SK-N-SH (cell line): ENCODE measurements at regions not wholly inside any gene's neighbourhood (a gene's known extent, or its start where the extent isn't known, plus 50 kb on each side); places are given as distances from the start of the nearest gene placed in this dataset.

Experiments used
- CTCF ChIA-PET: fragments of 300-600, 350-600 bp; formaldehyde crosslinking; extraction: SDS; loops from one replicate; lab custom pipeline; 2021; lab: Yijun Ruan, JAX
- POLR2A ChIA-PET: fragments of 350-600 bp; sonication (Branson Sonifier 250); formaldehyde crosslinking; extraction: SDS; loops from one replicate; lab custom pipeline; 2020; ENCODE audit warnings: antibody characterized with exemption, inconsistent platforms; lab: Yijun Ruan, JAX
- DNase-seq: peaks from one replicate; pipeline ENCODE4 v3.0.0; 2012
- H2AFZ ChIP-seq: fragments of 200-600 bp; sonication (generic); 2 replicates; pipeline ENCODE4 v1.8.1; 2016; ENCODE audit warnings: antibody characterized with exemption, mild to moderate bottlenecking, low read depth
- H3F3A ChIP-seq: fragments of 200-600 bp; sonication (generic); replicated peaks from 2 replicates; pipeline ENCODE3; 2016; ENCODE audit warnings: antibody characterized with exemption, mild to moderate bottlenecking; ENCODE audit not compliant: insufficient read depth
- H3K27ac ChIP-seq, 2 experiments: fragments of 200-500 bp in 1 of 2; fragments of 200-600 bp in 1 of 2; sonication (Bioruptor generic) in 1 of 2; sonication (generic), shearing (Covaris generic) in 1 of 2; 2 replicates each; pipeline versions ENCODE4 v1.5.1 to v1.6.1; 2014 to 2016; ENCODE audit warnings: low read depth in 2 of 2, inconsistent platforms in 1 of 2, low read length in 1 of 2, mild to moderate bottlenecking in 1 of 2, mixed read lengths in 1 of 2
- H3K27me3 ChIP-seq: fragments of 200-600 bp; sonication (generic), shearing (Covaris generic); 2 replicates; pipeline ENCODE4 v1.6.1; 2016; ENCODE audit warnings: mixed run types; ENCODE audit not compliant: insufficient read depth
- H3K36me3 ChIP-seq, 2 experiments: fragments of 200-500 bp in 1 of 2; fragments of 200-600 bp in 1 of 2; sonication (Bioruptor generic) in 1 of 2; sonication (generic) in 1 of 2; replicated peaks in 1 of 2; 2 replicates each; pipeline versions ENCODE3 to v1.5.1; 2014 to 2016; ENCODE audit warnings: low read length in 1 of 2, mild to moderate bottlenecking in 1 of 2; ENCODE audit not compliant: insufficient read depth in 2 of 2, control insufficient read depth in 1 of 2
- H3K4me1 ChIP-seq, 2 experiments: fragments of 200-500 bp in 1 of 2; fragments of 200-600 bp in 1 of 2; sonication (Bioruptor generic) in 1 of 2; sonication (generic), shearing (Covaris generic) in 1 of 2; 2 replicates each; pipeline versions ENCODE4 v1.5.1 to v1.6.1; 2014 to 2016; ENCODE audit warnings: low read depth in 1 of 2, low read length in 1 of 2, mixed run types in 1 of 2; ENCODE audit not compliant: insufficient read depth in 2 of 2, control insufficient read depth in 1 of 2
- H3K4me2 ChIP-seq: fragments of 200-600 bp; sonication (generic), shearing (Covaris generic); 2 replicates; pipeline ENCODE4 v1.6.1; 2017; ENCODE audit warnings: mixed run types
- H3K4me3 ChIP-seq, 2 experiments: fragments of 200-500 bp in 1 of 2; fragments of 200-600 bp in 1 of 2; sonication (Bioruptor generic) in 1 of 2; sonication (generic), shearing (Covaris generic) in 1 of 2; 2 replicates each; pipeline versions ENCODE4 v1.5.1 to v1.8.1; 2014 to 2016; ENCODE audit warnings: low read depth in 2 of 2, inconsistent platforms in 1 of 2, low read length in 1 of 2, mild to moderate bottlenecking in 1 of 2, mixed read lengths in 1 of 2, moderate library complexity in 1 of 2
- H3K79me2 ChIP-seq: fragments of 200-600 bp; sonication (generic); 2 replicates; pipeline ENCODE4 v1.8.1; 2017; ENCODE audit warnings: mild to moderate bottlenecking; ENCODE audit not compliant: insufficient read depth
- H3K9ac ChIP-seq: fragments of 200-600 bp; sonication (generic); 2 replicates; pipeline ENCODE4 v1.6.1; 2017; ENCODE audit warnings: mixed run types
- H3K9me2 ChIP-seq: fragments of 200-600 bp; sonication (generic); 2 replicates; pipeline ENCODE4 v1.6.1; 2017; ENCODE audit warnings: mixed run types
- H3K9me3 ChIP-seq: fragments of 200-600 bp; sonication (generic); 2 replicates; pipeline ENCODE4 v1.6.1; 2017; ENCODE audit warnings: mixed run types, mild to moderate bottlenecking, moderate library complexity
- H4K20me1 ChIP-seq: fragments of 200-600 bp; sonication (generic); 2 replicates; pipeline ENCODE4 v1.6.1; 2017; ENCODE audit warnings: mild to moderate bottlenecking, mixed run types; ENCODE audit not compliant: insufficient read depth
- CHD2 ChIP-seq: fragments of 150-350 bp; IDR thresholded peaks from 2 replicates; pipeline ENCODE4 v1.6.1; 2018; ENCODE audit warnings: low read length; ENCODE audit not compliant: partially characterized antibody
- FOXJ3 ChIP-seq: sonication (generic); formaldehyde crosslinking; IDR thresholded peaks from 2 replicates; pipeline ENCODE4 v1.5.1; 2020; ENCODE audit warnings: mild to moderate bottlenecking, missing genetic modification reagents
- GABPA ChIP-seq: IDR thresholded peaks from 2 replicates; pipeline ENCODE4 v1.4.0; 2012; ENCODE audit warnings: low read depth, mild to moderate bottlenecking
- MEF2A ChIP-seq: IDR thresholded peaks from 2 replicates; pipeline ENCODE4 v1.4.0; 2012; ENCODE audit warnings: low read depth, borderline replicate concordance
- NFIC ChIP-seq: IDR thresholded peaks from 2 replicates; pipeline ENCODE4 v1.4.0; 2012; ENCODE audit warnings: borderline replicate concordance
- NRF1 ChIP-seq: IDR thresholded peaks from 2 replicates; pipeline ENCODE4 v1.6.1; 2012; ENCODE audit warnings: low read depth, mild to moderate bottlenecking, low read length
- RAD21 ChIP-seq: IDR thresholded peaks from 2 replicates; pipeline ENCODE4 v1.6.1; 2012; ENCODE audit warnings: mild to moderate bottlenecking, low read length
- RFX5 ChIP-seq: IDR thresholded peaks from 2 replicates; pipeline ENCODE4 v1.6.1; 2012; ENCODE audit warnings: mild to moderate bottlenecking, improper control_type of control experiment, low read length
- SIN3A ChIP-seq: IDR thresholded peaks from 2 replicates; pipeline ENCODE4 v1.6.1; 2012; ENCODE audit warnings: low read depth, mild to moderate bottlenecking, low read length, moderate library complexity, borderline replicate concordance
- SMC3 ChIP-seq: IDR thresholded peaks from 2 replicates; pipeline ENCODE4 v1.6.1; 2012; ENCODE audit warnings: low read depth, low read length, improper control_type of control experiment
- TAF1 ChIP-seq: IDR thresholded peaks from 2 replicates; pipeline ENCODE4 v1.6.1; 2012; ENCODE audit warnings: low read depth, mild to moderate bottlenecking, low read length, moderate library complexity, borderline replicate concordance
- TCF12 ChIP-seq: IDR thresholded peaks from 2 replicates; pipeline ENCODE4 v1.4.0; 2012
- WGBS: methylation state at CpG from one replicate; pipeline ENCODE4 v1.1.6; 2017; ENCODE audit warnings: low lambda C conversion rate; 5-methylcytosine and 5-hydroxymethylcytosine counted together
- TF ChIP-seq, protein P1 (sequence below): IDR thresholded peaks from 2 replicates; pipeline ENCODE4 v1.4.0; 2012; ENCODE audit warnings: low read depth, borderline replicate concordance
- TF ChIP-seq, protein P2 (sequence below): IDR thresholded peaks from 2 replicates; pipeline ENCODE4 v1.4.0; 2012; ENCODE audit warnings: low read depth, borderline replicate concordance
- TF ChIP-seq, protein P3 (sequence below): IDR thresholded peaks from 2 replicates; pipeline ENCODE4; 2012
- TF ChIP-seq, protein P4 (sequence below): fragments of 150-350 bp; IDR thresholded peaks from 2 replicates; pipeline ENCODE4 v1.6.1; 2016; ENCODE audit warnings: mild to moderate bottlenecking, low read depth, low read length

DNA sequence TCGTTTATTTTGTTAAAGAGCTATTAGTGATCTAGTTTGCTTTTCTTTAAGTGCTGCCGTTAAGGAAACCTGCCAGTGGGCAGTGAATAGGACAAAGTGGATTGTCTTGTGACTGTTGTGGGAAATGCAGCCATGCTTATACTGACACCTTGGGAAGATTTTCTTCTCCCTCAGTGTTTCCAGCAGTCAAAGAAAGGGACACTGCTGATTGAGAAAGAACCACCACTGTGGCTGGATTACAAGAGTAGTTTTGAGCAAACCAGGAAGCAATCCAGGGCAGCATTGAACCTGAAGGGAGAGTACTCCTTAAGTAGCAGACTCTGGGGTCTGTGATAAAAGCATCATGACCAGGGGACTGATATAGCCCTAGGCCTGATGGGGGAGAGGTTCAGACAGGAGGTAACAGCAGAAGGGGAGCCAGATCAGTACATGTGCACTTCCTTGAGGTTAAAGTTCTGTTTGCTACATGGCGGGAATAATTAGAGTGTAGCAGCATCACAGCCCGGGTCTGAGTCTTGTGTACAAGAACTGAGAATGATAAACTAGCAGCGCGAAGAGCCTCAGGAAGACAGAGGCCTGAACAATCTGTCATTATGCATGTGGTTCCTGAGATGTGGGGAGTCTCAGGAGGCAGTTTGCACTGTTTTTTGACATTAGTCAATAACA lies 167.8 kb downstream of the C11orf91 start:
- H3K4me1 ChIP-seq = peaks cover 0 to 21% of the 10 kb centered on the region in 2 experiments; a peak in 1 of 4 replicates
- peaks cover 7% of the 10 kb centered on the region; the same call in 1 of the 2 replicates for H4K20me1 ChIP-seq
- no peaks in the 10 kb centered on the region for H3K9me2 ChIP-seq
- H3K9me3 ChIP-seq = no peaks in the 10 kb centered on the region
- H3K79me2 ChIP-seq = peaks cover 78% of the 10 kb centered on the region
- peaks cover 49% of the 10 kb centered on the region for H3F3A ChIP-seq
- POLR2A ChIA-PET = no interaction called here
- H2AFZ ChIP-seq = no peak overlapping the region
- TF ChIP-seq TAF1 (no peak), SIN3A (no peak), NRF1 (no peak), MEF2A (no peak), FOXJ3 (no peak), RAD21 (no peak), RFX5 (no peak), SMC3 (no peak), NFIC (no peak), TCF12 (no peak), GABPA (no peak), CHD2 (no peak)
- TF ChIP-seq, protein P1, sequence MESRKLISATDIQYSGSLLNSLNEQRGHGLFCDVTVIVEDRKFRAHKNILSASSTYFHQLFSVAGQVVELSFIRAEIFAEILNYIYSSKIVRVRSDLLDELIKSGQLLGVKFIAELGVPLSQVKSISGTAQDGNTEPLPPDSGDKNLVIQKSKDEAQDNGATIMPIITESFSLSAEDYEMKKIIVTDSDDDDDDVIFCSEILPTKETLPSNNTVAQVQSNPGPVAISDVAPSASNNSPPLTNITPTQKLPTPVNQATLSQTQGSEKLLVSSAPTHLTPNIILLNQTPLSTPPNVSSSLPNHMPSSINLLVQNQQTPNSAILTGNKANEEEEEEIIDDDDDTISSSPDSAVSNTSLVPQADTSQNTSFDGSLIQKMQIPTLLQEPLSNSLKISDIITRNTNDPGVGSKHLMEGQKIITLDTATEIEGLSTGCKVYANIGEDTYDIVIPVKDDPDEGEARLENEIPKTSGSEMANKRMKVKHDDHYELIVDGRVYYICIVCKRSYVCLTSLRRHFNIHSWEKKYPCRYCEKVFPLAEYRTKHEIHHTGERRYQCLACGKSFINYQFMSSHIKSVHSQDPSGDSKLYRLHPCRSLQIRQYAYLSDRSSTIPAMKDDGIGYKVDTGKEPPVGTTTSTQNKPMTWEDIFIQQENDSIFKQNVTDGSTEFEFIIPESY = no peak
- TF ChIP-seq, protein P2, sequence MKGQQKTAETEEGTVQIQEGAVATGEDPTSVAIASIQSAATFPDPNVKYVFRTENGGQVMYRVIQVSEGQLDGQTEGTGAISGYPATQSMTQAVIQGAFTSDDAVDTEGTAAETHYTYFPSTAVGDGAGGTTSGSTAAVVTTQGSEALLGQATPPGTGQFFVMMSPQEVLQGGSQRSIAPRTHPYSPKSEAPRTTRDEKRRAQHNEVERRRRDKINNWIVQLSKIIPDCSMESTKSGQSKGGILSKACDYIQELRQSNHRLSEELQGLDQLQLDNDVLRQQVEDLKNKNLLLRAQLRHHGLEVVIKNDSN = no peak
- TF ChIP-seq, protein P3, sequence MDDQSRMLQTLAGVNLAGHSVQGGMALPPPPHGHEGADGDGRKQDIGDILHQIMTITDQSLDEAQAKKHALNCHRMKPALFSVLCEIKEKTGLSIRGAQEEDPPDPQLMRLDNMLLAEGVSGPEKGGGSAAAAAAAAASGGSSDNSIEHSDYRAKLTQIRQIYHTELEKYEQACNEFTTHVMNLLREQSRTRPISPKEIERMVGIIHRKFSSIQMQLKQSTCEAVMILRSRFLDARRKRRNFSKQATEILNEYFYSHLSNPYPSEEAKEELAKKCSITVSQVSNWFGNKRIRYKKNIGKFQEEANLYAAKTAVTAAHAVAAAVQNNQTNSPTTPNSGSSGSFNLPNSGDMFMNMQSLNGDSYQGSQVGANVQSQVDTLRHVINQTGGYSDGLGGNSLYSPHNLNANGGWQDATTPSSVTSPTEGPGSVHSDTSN = no peak
- TF ChIP-seq, protein P4, sequence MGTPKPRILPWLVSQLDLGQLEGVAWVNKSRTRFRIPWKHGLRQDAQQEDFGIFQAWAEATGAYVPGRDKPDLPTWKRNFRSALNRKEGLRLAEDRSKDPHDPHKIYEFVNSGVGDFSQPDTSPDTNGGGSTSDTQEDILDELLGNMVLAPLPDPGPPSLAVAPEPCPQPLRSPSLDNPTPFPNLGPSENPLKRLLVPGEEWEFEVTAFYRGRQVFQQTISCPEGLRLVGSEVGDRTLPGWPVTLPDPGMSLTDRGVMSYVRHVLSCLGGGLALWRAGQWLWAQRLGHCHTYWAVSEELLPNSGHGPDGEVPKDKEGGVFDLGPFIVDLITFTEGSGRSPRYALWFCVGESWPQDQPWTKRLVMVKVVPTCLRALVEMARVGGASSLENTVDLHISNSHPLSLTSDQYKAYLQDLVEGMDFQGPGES = no peak
- TF ChIP-seq, all 33 proteins: peak for 0
- WGBS = 82% methylated on average over 6 of the region's 6 CpGs
- Histone ChIP-seq H3K27me3 (no peaks in the 10 kb centered on the region), H3K36me3 (peaks cover 0 to 8% of the 10 kb centered on the region in 2 experiments), H3K4me2 (peak overlapping the region; percentile 53), H3K4me3 (no peak overlapping the region), H3K9ac (peak overlapping the region; percentile 17; the same call in 1 of the 2 replicates), H3K27ac (peak overlapping the region in 1 of 2 experiments; percentile 93; a peak in 2 of 4 replicates)
- no peak for DNase-seq
- CTCF ChIA-PET = interaction anchor here (0.9 kb wide), 1 partner anchor 65 kb away, joined by 3 read pairs; no protein-coding TSS in a partner anchor
